ENCODE measurements at regions not wholly inside any gene's neighbourhood (a gene's known extent, or its start where the extent isn't known, plus 50 kb on each side); places are given as distances from the start of the nearest gene placed in this dataset.

DNA sequence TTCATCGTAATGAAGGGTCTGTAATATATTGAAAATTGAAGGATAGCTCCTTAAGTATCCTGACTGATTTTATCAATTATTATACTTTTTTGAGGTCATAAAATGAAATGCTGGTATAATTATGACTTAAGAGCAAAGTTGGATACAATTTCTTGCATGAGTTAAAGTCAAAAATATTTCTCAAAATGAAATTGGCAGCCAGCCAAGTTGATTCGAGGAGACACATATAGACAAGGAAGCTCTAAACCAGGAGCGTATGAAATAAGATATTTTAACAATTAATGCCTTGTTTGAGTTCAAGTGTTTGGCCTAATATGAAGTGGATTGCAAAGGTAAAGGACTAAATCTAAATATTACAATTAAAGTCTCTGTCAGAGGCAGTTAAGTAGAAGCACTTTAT lies 260.4 kb upstream of the DSEL start:
- peak; percentile 25 to 60 for DNase-seq (ENCODE audit: low read depth in 2 of 2)
- Histone ChIP-seq H3K4me1 (ENCODE audit: control insufficient read depth, extremely low read depth, insufficient read depth, low read length) (peaks cover 2% of the 10 kb centered on the region), H3K36me3 (ENCODE audit: control insufficient read depth, insufficient read depth, low read length) (no peaks in the 10 kb centered on the region), H3K9ac (ENCODE audit: insufficient read depth, low read length) (no peak overlapping the region), H4K20me1 (ENCODE audit: control insufficient read depth, extremely low read depth, insufficient read depth, low read length) (no peaks in the 10 kb centered on the region), H3K79me2 (ENCODE audit: control insufficient read depth, insufficient read depth, low read length) (no peaks in the 10 kb centered on the region), H3K27ac (ENCODE audit: insufficient read depth, low read length) (no peak overlapping the region), H2AFZ (ENCODE audit: low read length) (no peak overlapping the region), H3K27me3 (ENCODE audit: control insufficient read depth, insufficient read depth, low read length) (no peaks in the 10 kb centered on the region), H3K4me2 (ENCODE audit: extremely low read depth, insufficient read depth, low read length) (no peak overlapping the region), H3K9me3 (ENCODE audit: control insufficient read depth, insufficient read depth, low read depth, low read length) (no peaks in the 10 kb centered on the region), H3K4me3 (replicated peaks in 1 of 4; ENCODE audit: control extremely low read depth in 1 of 4, insufficient read depth in 1 of 4, low read depth in 3 of 4, low read length in 4 of 4) (no peak overlapping the region)
- TF ChIP-seq, protein P1, sequence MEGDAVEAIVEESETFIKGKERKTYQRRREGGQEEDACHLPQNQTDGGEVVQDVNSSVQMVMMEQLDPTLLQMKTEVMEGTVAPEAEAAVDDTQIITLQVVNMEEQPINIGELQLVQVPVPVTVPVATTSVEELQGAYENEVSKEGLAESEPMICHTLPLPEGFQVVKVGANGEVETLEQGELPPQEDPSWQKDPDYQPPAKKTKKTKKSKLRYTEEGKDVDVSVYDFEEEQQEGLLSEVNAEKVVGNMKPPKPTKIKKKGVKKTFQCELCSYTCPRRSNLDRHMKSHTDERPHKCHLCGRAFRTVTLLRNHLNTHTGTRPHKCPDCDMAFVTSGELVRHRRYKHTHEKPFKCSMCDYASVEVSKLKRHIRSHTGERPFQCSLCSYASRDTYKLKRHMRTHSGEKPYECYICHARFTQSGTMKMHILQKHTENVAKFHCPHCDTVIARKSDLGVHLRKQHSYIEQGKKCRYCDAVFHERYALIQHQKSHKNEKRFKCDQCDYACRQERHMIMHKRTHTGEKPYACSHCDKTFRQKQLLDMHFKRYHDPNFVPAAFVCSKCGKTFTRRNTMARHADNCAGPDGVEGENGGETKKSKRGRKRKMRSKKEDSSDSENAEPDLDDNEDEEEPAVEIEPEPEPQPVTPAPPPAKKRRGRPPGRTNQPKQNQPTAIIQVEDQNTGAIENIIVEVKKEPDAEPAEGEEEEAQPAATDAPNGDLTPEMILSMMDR (conservative IDR thresholded peaks at IDR 0.05 in 1 of 2, IDR thresholded peaks at IDR 0.05 in 1 of 2; ENCODE audit: low read depth in 1 of 2, low read length in 2 of 2), result no peak
- TF ChIP-seq EZH2 (IDR thresholded peaks at IDR 0.05; ENCODE audit: low read length, missing control alignments), result no peak

DNA sequence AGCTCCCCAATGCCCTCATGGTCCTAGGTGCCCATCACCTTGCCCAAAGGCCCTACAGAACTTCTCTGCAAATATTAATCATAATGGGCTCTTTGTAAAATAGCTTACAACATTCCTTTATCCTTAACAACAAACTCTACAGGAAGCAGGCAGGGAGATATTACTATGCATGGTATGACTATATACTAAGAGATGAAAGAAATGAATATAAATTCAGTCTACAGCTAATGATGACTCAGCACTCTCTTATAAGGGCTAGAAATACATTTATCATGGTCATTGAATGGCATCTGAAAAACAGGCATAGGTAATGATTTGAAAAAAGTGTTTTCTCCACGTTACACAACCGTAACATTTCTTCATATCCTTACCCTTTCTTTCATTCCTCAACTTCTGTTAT lies 254.8 kb upstream of the DSEL start:
- no peak overlapping the region for H3K4me3 ChIP-seq (replicated peaks in 1 of 4; ENCODE audit: control extremely low read depth in 1 of 4, insufficient read depth in 1 of 4, low read depth in 3 of 4, low read length in 4 of 4)
- H3K27me3 ChIP-seq (ENCODE audit: control insufficient read depth, insufficient read depth, low read length), result no peaks in the 10 kb centered on the region
- no peak overlapping the region for H3K27ac ChIP-seq (ENCODE audit: insufficient read depth, low read length)
- H3K4me2 ChIP-seq (ENCODE audit: extremely low read depth, insufficient read depth, low read length), result no peak overlapping the region
- DNase-seq (ENCODE audit: low read depth in 2 of 2), result peak; percentile 40 to 87
- TF ChIP-seq, protein P1 (conservative IDR thresholded peaks at IDR 0.05 in 1 of 2, IDR thresholded peaks at IDR 0.05 in 1 of 2; ENCODE audit: low read depth in 1 of 2, low read length in 2 of 2), result no peak
- TF ChIP-seq EZH2 (IDR thresholded peaks at IDR 0.05; ENCODE audit: low read length, missing control alignments), result no peak
- no peak overlapping the region for H3K9ac ChIP-seq (ENCODE audit: insufficient read depth, low read length)
- no peaks in the 10 kb centered on the region for H3K9me3 ChIP-seq (ENCODE audit: control insufficient read depth, insufficient read depth, low read depth, low read length)
- H3K36me3 ChIP-seq (ENCODE audit: control insufficient read depth, insufficient read depth, low read length), result no peaks in the 10 kb centered on the region
- no peaks in the 10 kb centered on the region for H3K79me2 ChIP-seq (ENCODE audit: control insufficient read depth, insufficient read depth, low read length)
- no peaks in the 10 kb centered on the region for H4K20me1 ChIP-seq (ENCODE audit: control insufficient read depth, extremely low read depth, insufficient read depth, low read length)
- H2AFZ ChIP-seq (ENCODE audit: low read length), result no peak overlapping the region
- H3K4me1 ChIP-seq (ENCODE audit: control insufficient read depth, extremely low read depth, insufficient read depth, low read length), result peaks cover 6% of the 10 kb centered on the region

DNA sequence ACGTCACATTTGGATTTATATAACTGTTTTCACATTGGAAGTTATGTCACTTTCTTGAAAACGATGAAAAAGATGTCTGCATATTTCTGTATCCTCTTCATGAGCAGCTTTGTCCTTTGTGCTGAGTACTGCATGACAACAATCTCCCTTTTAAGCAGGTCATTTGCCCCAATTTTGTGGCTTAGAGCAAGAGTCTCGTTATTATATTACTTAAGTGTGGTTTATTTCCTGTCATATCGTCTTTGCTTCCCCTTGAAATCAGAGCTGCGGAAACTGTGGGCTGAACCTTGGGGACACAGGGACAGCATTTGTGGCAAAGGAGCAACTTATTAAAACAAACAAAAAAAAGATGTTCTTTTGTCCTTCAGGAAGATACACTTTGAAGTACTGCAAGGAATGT lies 254.0 kb upstream of the DSEL start:
- Histone ChIP-seq H3K27me3 (ENCODE audit: control insufficient read depth, insufficient read depth, low read length) (no peaks in the 10 kb centered on the region), H3K9ac (ENCODE audit: insufficient read depth, low read length) (no peak overlapping the region), H3K4me2 (ENCODE audit: extremely low read depth, insufficient read depth, low read length) (no peak overlapping the region), H3K9me3 (ENCODE audit: control insufficient read depth, insufficient read depth, low read depth, low read length) (no peaks in the 10 kb centered on the region), H3K79me2 (ENCODE audit: control insufficient read depth, insufficient read depth, low read length) (no peaks in the 10 kb centered on the region), H3K4me3 (replicated peaks in 1 of 4; ENCODE audit: control extremely low read depth in 1 of 4, insufficient read depth in 1 of 4, low read depth in 3 of 4, low read length in 4 of 4) (no peak overlapping the region), H3K36me3 (ENCODE audit: control insufficient read depth, insufficient read depth, low read length) (no peaks in the 10 kb centered on the region), H3K27ac (ENCODE audit: insufficient read depth, low read length) (no peak overlapping the region), H3K4me1 (ENCODE audit: control insufficient read depth, extremely low read depth, insufficient read depth, low read length) (peaks cover 6% of the 10 kb centered on the region), H2AFZ (ENCODE audit: low read length) (peak overlapping the region; percentile 54), H4K20me1 (ENCODE audit: control insufficient read depth, extremely low read depth, insufficient read depth, low read length) (no peaks in the 10 kb centered on the region)
- TF ChIP-seq EZH2 (IDR thresholded peaks at IDR 0.05; ENCODE audit: low read length, missing control alignments), result no peak
- TF ChIP-seq, protein P1 (conservative IDR thresholded peaks at IDR 0.05 in 1 of 2, IDR thresholded peaks at IDR 0.05 in 1 of 2; ENCODE audit: low read depth in 1 of 2, low read length in 2 of 2), result no peak
- DNase-seq (ENCODE audit: low read depth in 2 of 2), result no peak
